ENCODE measurements at regions not wholly inside any gene's neighbourhood (a gene's known extent, or its start where the extent isn't known, plus 50 kb on each side); places are given as distances from the start of the nearest gene placed in this dataset.
"Not testable (repeated sequence)": the region's sequence is repeated elsewhere in the genome, so short reads cannot be mapped to it uniquely, and the experiment has no call there.

DNA sequence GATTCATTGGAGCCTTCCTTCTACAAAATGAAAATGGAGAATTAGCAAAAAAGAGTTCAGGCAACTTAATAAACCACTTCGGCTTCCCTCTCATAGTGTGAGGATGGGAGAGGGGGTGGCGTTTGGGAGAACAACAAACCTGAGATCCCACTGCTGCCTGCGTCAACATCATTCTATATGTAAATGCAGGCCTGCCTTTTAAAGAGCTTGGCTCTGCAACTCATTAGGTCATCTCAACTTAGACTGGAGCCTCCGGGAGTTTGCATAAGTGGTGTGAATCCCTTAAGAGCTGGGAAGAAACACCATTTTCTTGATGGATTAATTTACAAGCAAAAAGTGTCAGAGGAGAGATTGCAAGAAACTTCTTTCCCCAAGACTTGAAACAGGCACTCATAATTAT is 127.6 kb upstream of the DAB1 start:
- no peaks in the 10 kb centered on the region for H3K4me1 ChIP-seq (replicated peaks)
- no peak overlapping the region for H3K4me3 ChIP-seq
- H3K9me3 ChIP-seq (replicated peaks) = no peaks in the 10 kb centered on the region
- no peak overlapping the region for H3K27ac ChIP-seq
- DNase-seq (ENCODE audit: low read depth in 1 of 2, low spot score in 2 of 2) = no peak
- H3K36me3 ChIP-seq = no peaks in the 10 kb centered on the region
- no peaks in the 10 kb centered on the region; the same call in 1 of the 2 replicates for H3K27me3 ChIP-seq (replicated peaks)

DNA sequence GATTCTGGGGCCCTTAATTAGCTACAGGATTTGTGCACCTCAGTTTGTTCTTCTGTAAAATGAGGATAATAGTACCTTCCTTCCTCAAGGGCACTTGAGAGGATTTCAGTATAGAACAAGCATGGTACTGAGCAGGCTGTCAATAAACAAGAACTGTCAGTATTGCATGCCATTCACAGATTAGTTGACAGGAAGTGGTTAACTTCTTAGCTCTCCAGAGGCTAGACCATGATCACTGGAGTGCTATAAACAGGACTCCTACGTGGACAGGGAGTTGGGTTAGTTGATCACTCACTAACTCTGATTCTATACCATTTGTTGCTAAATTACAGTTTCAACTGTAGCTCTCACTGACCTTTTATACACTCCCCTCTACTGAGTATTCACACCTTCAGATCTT is 126.2 kb upstream of the DAB1 start:
- Histone ChIP-seq H3K36me3 (no peaks in the 10 kb centered on the region), H3K27ac (no peak overlapping the region), H3K27me3 (replicated peaks) (no peaks in the 10 kb centered on the region; the same call in 1 of the 2 replicates), H3K9me3 (replicated peaks) (no peaks in the 10 kb centered on the region), H3K4me3 (no peak overlapping the region), H3K4me1 (replicated peaks) (no peaks in the 10 kb centered on the region)
- no peak for DNase-seq (ENCODE audit: low read depth in 1 of 2, low spot score in 2 of 2)

DNA sequence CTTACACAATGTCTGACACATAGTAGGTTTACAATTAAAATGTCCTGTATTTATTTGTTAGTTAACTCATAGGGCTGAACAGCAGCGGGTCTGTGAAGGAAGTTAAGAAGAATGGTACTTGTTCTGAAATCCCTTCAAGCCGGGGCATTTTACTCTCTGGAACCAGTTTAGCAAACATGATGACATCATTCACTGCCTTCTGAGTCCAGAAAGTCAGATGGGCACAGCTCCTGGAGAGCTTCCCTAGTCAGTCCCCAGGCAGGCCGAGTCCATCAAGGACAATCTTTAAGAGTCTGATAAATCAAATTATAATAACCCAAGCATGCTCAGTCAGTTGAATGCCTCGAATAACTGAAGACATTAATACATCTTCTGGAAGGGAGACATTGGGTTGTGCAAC is 125.4 kb upstream of the DAB1 start:
- DNase-seq (ENCODE audit: low read depth in 1 of 2, low spot score in 2 of 2) = no peak
- Histone ChIP-seq H3K9me3 (replicated peaks) (no peaks in the 10 kb centered on the region), H3K27me3 (replicated peaks) (no peaks in the 10 kb centered on the region; the same call in 1 of the 2 replicates), H3K4me1 (replicated peaks) (no peaks in the 10 kb centered on the region), H3K36me3 (no peaks in the 10 kb centered on the region), H3K4me3 (no peak overlapping the region), H3K27ac (no peak overlapping the region)

- H3K27ac ChIP-seq = no peak overlapping the region
- no peak overlapping the region for H3K4me3 ChIP-seq
- no peaks in the 10 kb centered on the region for H3K4me1 ChIP-seq (replicated peaks)
- DNase-seq (ENCODE audit: low read depth in 1 of 2, low spot score in 2 of 2) = no peak
- H3K36me3 ChIP-seq = no peaks in the 10 kb centered on the region
- H3K9me3 ChIP-seq (replicated peaks) = no peaks in the 10 kb centered on the region
- H3K27me3 ChIP-seq (replicated peaks) = no peaks in the 10 kb centered on the region
Observed at GRCh38 chr1:57546549-57547330, 122.9 kb upstream of the DAB1 start.

DNA sequence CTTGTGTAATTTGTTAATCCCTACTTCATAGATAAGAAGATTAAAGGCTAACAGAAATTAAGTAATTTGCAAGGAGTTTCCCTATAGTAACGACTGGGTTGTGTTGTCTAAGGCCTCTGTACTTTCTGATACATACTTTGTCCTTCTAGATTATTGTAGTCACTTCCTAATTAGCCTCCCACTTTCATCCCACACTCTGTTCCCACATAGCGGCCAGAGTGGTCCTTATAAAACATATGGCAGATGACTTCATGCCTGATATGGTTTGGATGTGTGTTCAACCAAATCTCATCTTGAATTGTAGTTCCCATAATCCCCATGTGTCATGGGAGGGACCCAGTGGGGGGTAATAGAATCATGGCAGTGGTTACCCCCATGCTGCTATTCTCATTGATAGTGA is 120.5 kb upstream of the DAB1 start:
- Histone ChIP-seq H3K27me3 (replicated peaks) (no peaks in the 10 kb centered on the region), H3K9me3 (replicated peaks) (no peaks in the 10 kb centered on the region), H3K27ac (no peak overlapping the region), H3K36me3 (no peaks in the 10 kb centered on the region), H3K4me1 (replicated peaks) (no peaks in the 10 kb centered on the region), H3K4me3 (no peak overlapping the region)
- DNase-seq (ENCODE audit: low read depth in 1 of 2, low spot score in 2 of 2) = no peak

DNA sequence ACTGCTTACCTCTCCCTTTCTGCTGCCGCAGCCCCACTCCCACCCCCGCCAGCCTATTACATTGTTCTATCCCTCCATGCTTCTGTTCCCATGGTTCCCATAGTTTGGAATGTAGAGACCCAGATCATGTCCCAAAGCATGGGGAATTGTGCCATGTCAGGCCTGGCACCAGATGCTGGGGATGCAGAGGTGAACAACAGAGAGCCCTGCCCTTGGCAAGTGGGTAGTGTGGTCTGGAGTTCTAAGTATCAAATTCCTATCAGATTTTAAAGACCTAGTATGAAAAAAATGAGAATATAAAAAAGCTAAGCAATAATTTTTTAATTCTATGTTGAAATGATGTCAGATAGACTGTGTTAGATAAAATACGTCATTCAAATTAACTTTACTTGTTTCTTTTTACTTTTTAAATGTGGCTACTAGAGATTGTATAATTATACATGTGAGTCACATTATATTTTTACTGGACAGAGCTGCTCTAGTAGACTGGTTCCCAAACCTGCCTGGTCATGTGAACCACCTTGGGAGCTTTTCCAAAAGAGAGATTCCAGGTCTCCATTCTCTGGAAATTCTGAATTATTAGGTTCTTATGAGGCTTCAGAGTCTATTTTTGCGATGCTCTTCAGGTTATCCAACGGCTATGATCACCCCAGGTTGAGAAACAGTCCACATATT is 113.0 kb upstream of the DAB1 start:
- no peaks in the 10 kb centered on the region for H3K36me3 ChIP-seq
- no peaks in the 10 kb centered on the region for H3K4me1 ChIP-seq (replicated peaks)
- H3K9me3 ChIP-seq (replicated peaks) = no peaks in the 10 kb centered on the region
- DNase-seq (ENCODE audit: low read depth in 1 of 2, low spot score in 2 of 2) = no peak
- no peaks in the 10 kb centered on the region for H3K27me3 ChIP-seq (replicated peaks)
- H3K27ac ChIP-seq = no peak overlapping the region
- H3K4me3 ChIP-seq = no peak overlapping the region

- Histone ChIP-seq H3K9me3 (replicated peaks) (no peaks in the 10 kb centered on the region), H3K27me3 (replicated peaks) (no peaks in the 10 kb centered on the region), H3K4me1 (replicated peaks) (no peaks in the 10 kb centered on the region), H3K27ac (no peak overlapping the region), H3K4me3 (no peak overlapping the region), H3K36me3 (no peaks in the 10 kb centered on the region)
- no peak for DNase-seq (ENCODE audit: low read depth in 1 of 2, low spot score in 2 of 2)
Observed at GRCh38 chr1:57532299-57532698, 108.4 kb upstream of the DAB1 start.

DNA sequence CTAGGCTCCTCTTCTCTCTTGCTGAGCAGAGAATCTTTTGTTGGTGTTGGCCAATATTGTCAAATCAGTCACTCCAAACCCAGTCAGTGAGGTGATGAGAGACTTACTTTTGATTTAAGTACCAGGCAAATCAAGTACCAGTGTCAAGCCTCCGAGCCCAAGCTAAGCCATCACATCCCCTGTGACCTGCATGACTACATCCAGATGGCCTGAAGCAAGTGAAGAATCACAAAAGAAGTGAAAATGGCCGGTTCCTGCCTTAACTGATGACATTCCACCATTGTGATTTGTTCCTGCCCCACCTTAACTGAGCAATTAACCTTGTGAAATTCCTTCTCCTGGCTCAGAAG is 107.0 kb upstream of the DAB1 start:
- H3K4me3 ChIP-seq; H3K36me3 ChIP-seq; H3K4me1 ChIP-seq (replicated peaks); H3K27me3 ChIP-seq (replicated peaks); H3K9me3 ChIP-seq (replicated peaks); H3K27ac ChIP-seq; DNase-seq (ENCODE audit: low read depth in 1 of 2, low spot score in 2 of 2): not testable (repeated sequence)

DNA sequence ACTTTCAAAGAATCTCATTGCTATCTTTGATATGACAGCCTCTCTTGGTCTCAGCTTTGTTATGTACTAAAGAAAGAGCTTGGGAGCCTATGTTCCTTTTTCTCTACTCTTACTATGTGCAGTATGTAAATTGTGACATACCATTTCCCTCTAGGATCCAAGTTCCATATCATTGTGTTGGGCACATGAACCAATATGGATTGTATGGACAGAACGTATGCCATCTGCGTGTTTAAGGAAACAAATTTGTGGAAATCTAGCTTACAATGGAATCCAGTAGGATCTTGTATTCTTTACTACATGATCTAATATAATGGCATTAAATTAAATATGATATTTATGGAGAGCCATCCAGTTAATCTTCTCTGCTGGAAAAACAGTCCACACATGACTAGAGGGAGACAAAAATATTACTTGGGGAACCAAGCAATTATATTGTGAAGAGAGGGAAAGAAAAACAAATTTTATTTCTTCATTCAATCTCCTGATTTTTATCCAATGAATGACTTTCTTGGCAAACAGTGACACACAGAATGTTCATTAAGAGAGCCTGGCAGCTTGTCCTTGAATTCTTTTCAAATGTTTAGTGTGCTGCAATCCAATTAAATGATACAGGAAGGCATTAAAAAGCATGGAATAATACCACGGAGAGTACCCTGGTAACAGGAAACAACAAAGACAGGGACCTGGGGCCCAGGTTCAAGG is 106.5 kb upstream of the DAB1 start:
- Histone ChIP-seq H3K27ac (no peak overlapping the region), H3K4me1 (replicated peaks) (no peaks in the 10 kb centered on the region), H3K36me3 (no peaks in the 10 kb centered on the region), H3K27me3 (replicated peaks) (no peaks in the 10 kb centered on the region), H3K4me3 (no peak overlapping the region), H3K9me3 (replicated peaks) (no peaks in the 10 kb centered on the region)
- DNase-seq (ENCODE audit: low read depth in 1 of 2, low spot score in 2 of 2) = no peak

DNA sequence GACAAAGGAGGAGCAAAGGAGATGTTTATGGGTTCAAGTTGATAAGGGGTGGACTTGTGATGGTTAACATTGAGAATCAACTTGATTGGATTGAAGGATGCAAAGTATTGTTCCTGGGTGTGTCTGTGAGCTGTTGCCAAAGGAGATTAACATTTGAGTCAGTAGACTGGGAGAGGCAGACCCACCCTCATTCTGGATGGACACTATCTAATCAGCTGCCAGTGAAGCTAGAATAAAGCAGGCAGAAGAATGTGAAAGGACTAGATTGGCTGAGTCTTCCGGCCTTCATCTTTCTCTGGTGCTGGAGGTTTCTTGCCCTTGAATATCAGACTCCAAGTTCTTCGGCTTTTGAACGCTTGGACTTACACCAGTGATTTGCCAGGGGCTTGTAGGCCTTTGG is 98.7 kb upstream of the DAB1 start:
- Histone ChIP-seq H3K9me3 (replicated peaks) (no peaks in the 10 kb centered on the region), H3K4me3 (no peak overlapping the region), H3K27me3 (replicated peaks) (0 out of 2 replicates have a peak, but pooled peaks cover 5% of the 10 kb centered on the region), H3K36me3 (no peaks in the 10 kb centered on the region), H3K27ac (no peak overlapping the region), H3K4me1 (replicated peaks) (no peaks in the 10 kb centered on the region)
- no peak for DNase-seq (ENCODE audit: low read depth in 1 of 2, low spot score in 2 of 2)

- no peak overlapping the region for H3K4me3 ChIP-seq
- H3K4me1 ChIP-seq (replicated peaks) = no peaks in the 10 kb centered on the region
- 0 out of 2 replicates have a peak, but pooled peaks cover 5% of the 10 kb centered on the region for H3K27me3 ChIP-seq (replicated peaks)
- H3K9me3 ChIP-seq (replicated peaks) = no peaks in the 10 kb centered on the region
- H3K27ac ChIP-seq = no peak overlapping the region
- no peak for DNase-seq (ENCODE audit: low read depth in 1 of 2, low spot score in 2 of 2)
- no peaks in the 10 kb centered on the region for H3K36me3 ChIP-seq
Observed at GRCh38 chr1:57520743-57521515, 97.1 kb upstream of the DAB1 start.

DNA sequence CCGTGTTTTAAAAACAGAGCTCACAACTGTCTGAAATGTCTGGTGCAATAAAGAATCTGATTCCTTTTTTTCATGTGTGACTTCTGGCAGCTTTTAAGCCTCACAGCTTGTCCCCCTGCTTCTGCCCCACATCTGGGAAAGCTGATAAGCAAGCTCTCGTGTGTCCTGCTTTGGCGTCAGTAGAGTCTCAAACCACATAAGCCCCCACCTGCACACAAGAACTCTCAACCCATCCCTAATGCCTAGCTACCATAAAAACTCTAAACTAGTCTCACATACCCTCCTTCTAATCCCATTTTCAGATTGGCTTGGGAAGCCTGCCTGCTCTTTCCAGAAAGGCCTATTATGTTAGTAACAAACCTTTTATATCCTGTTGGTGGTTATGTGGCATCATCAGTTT is 94.6 kb upstream of the DAB1 start:
- Histone ChIP-seq H3K27ac (no peak overlapping the region), H3K4me1 (replicated peaks) (no peaks in the 10 kb centered on the region), H3K9me3 (replicated peaks) (no peaks in the 10 kb centered on the region), H3K4me3 (no peak overlapping the region), H3K36me3 (no peaks in the 10 kb centered on the region), H3K27me3 (replicated peaks) (0 out of 2 replicates have a peak, but pooled peaks cover 5% of the 10 kb centered on the region)
- DNase-seq (ENCODE audit: low read depth in 1 of 2, low spot score in 2 of 2) = no peak

- H3K4me3 ChIP-seq = no peak overlapping the region
- no peaks in the 10 kb centered on the region for H3K36me3 ChIP-seq
- no peak overlapping the region for H3K27ac ChIP-seq
- DNase-seq (ENCODE audit: low read depth in 1 of 2, low spot score in 2 of 2) = no peak
- H3K27me3 ChIP-seq (replicated peaks) = 0 out of 2 replicates have a peak, but pooled peaks cover 5% of the 10 kb centered on the region
- no peaks in the 10 kb centered on the region for H3K9me3 ChIP-seq (replicated peaks)
- H3K4me1 ChIP-seq (replicated peaks) = no peaks in the 10 kb centered on the region
Observed at GRCh38 chr1:57517587-57518374, 93.9 kb upstream of the DAB1 start.

Measured in SJSA1 (cell line).